ENCODE measurements at regions not wholly inside any gene's neighbourhood (a gene's known extent, or its start where the extent isn't known, plus 50 kb on each side); places are given as distances from the start of the nearest gene placed in this dataset.
"Not testable (repeated sequence)": the region's sequence is repeated elsewhere in the genome, so short reads cannot be mapped to it uniquely, and the experiment has no call there.

- H3K27ac ChIP-seq (ENCODE audit: low read depth, low read length) = no peak overlapping the region
- intact Hi-C loops (cut with micrococcal nuclease) = no loop called here
- no peaks in the 10 kb centered on the region for H3K4me1 ChIP-seq (ENCODE audit: insufficient read depth, low read length)
- no peak for DNase-seq
- no peak overlapping the region for H3K4me3 ChIP-seq (ENCODE audit: low read length in 2 of 2)
- H3K27me3 ChIP-seq (ENCODE audit: insufficient read depth, low read length) = no peaks in the 10 kb centered on the region
- no peak overlapping the region for H3K4me3 Mint-ChIP-seq
- peaks cover 0 to 2% of the 10 kb centered on the region in 2 donors for H3K27me3 Mint-ChIP-seq
- H3K36me3 ChIP-seq (ENCODE audit: insufficient read depth, low read length) = no peaks in the 10 kb centered on the region
- POLR2A ChIA-PET (ENCODE audit: partially characterized antibody) = no interaction called here
- CTCF ChIA-PET (ENCODE audit: partially characterized antibody) = no interaction called here
- no peak overlapping the region for H3K27ac Mint-ChIP-seq
- no peaks in the 10 kb centered on the region for H3K9me3 ChIP-seq (ENCODE audit: control insufficient read depth in 1 of 2, low read length in 2 of 2)
- peaks cover 0 to 1% (median 0%) of the 10 kb centered on the region in 8 donors for H3K9me3 Mint-ChIP-seq
- H3K36me3 Mint-ChIP-seq = no peaks in the 10 kb centered on the region
- no peaks in the 10 kb centered on the region for H3K4me1 Mint-ChIP-seq
Measured at GRCh38 chr10:2340831-2341647, 603.7 kb upstream of the ADARB2 start.

- intact Hi-C loops (cut with micrococcal nuclease) = no loop called here
- Histone ChIP-seq H3K36me3 (ENCODE audit: insufficient read depth, low read length) (no peaks in the 10 kb centered on the region), H3K27me3 (ENCODE audit: insufficient read depth, low read length) (no peaks in the 10 kb centered on the region), H3K4me1 (ENCODE audit: insufficient read depth, low read length) (no peaks in the 10 kb centered on the region), H3K4me3 (ENCODE audit: low read length in 2 of 2) (no peak overlapping the region), H3K9me3 (ENCODE audit: control insufficient read depth in 1 of 2, low read length in 2 of 2) (no peaks in the 10 kb centered on the region), H3K27ac (ENCODE audit: low read depth, low read length) (no peak overlapping the region)
- CTCF ChIA-PET (ENCODE audit: partially characterized antibody) = no interaction called here
- Mint-ChIP-seq H3K9me3 (peaks cover 0 to 2% (median 0%) of the 10 kb centered on the region in 8 donors), H3K36me3 (no peaks in the 10 kb centered on the region), H3K4me3 (no peak overlapping the region), H3K27ac (no peak overlapping the region), H3K27me3 (no peaks in the 10 kb centered on the region), H3K4me1 (no peaks in the 10 kb centered on the region)
- POLR2A ChIA-PET (ENCODE audit: partially characterized antibody) = no interaction called here
- DNase-seq = no peak
Measured at GRCh38 chr10:2335626-2336025, 598.3 kb upstream of the ADARB2 start.

- Mint-ChIP-seq H3K4me1 (no peaks in the 10 kb centered on the region), H3K36me3 (no peaks in the 10 kb centered on the region), H3K27ac (no peak overlapping the region), H3K4me3 (no peak overlapping the region), H3K9me3 (peaks cover 0 to 2% (median 0%) of the 10 kb centered on the region in 8 donors), H3K27me3 (no peaks in the 10 kb centered on the region)
- H3K36me3 ChIP-seq (ENCODE audit: insufficient read depth, low read length) = no peaks in the 10 kb centered on the region
- intact Hi-C loops (cut with micrococcal nuclease) = no loop called here
- H3K27ac ChIP-seq (ENCODE audit: low read depth, low read length) = no peak overlapping the region
- no peak for DNase-seq
- no peaks in the 10 kb centered on the region for H3K4me1 ChIP-seq (ENCODE audit: insufficient read depth, low read length)
- POLR2A ChIA-PET (ENCODE audit: partially characterized antibody) = no interaction called here
- no peaks in the 10 kb centered on the region for H3K27me3 ChIP-seq (ENCODE audit: insufficient read depth, low read length)
- H3K9me3 ChIP-seq (ENCODE audit: control insufficient read depth in 1 of 2, low read length in 2 of 2) = no peaks in the 10 kb centered on the region
- no peak overlapping the region for H3K4me3 ChIP-seq (ENCODE audit: low read length in 2 of 2)
- CTCF ChIA-PET (ENCODE audit: partially characterized antibody) = no interaction called here
Measured at GRCh38 chr10:2334575-2334974, 597.2 kb upstream of the ADARB2 start.

GRCh38 chr10:2329082-2329481 lies 591.8 kb upstream of the ADARB2 start:
- Mint-ChIP-seq H3K36me3 (no peaks in the 10 kb centered on the region), H3K4me1 (no peaks in the 10 kb centered on the region), H3K27me3 (peaks cover 0 to 2% of the 10 kb centered on the region in 2 donors), H3K27ac (peak overlapping the region in 1 of 7 donors; percentile 5), H3K9me3 (peaks cover 0 to 2% (median 0%) of the 10 kb centered on the region in 8 donors), H3K4me3 (no peak overlapping the region)
- ChIA-PET CTCF (ENCODE audit: partially characterized antibody) (interaction anchor here (0.6 kb wide), 1 partner anchor 123 kb away, joined by 4 read pairs; no protein-coding TSS in a partner anchor), POLR2A (ENCODE audit: partially characterized antibody) (no interaction called here)
- H3K4me3 ChIP-seq (ENCODE audit: low read length in 2 of 2) = no peak overlapping the region
- no peak overlapping the region for H3K27ac ChIP-seq (ENCODE audit: low read depth, low read length)
- H3K36me3 ChIP-seq (ENCODE audit: insufficient read depth, low read length) = no peaks in the 10 kb centered on the region
- DNase-seq = no peak
- H3K4me1 ChIP-seq (ENCODE audit: insufficient read depth, low read length) = no peaks in the 10 kb centered on the region
- H3K27me3 ChIP-seq (ENCODE audit: insufficient read depth, low read length) = no peaks in the 10 kb centered on the region
- H3K9me3 ChIP-seq (ENCODE audit: control insufficient read depth in 1 of 2, low read length in 2 of 2) = no peaks in the 10 kb centered on the region
- intact Hi-C loops (cut with micrococcal nuclease) = no loop called here

- no peak overlapping the region for H3K4me3 ChIP-seq (ENCODE audit: low read length in 2 of 2)
- H3K27me3 ChIP-seq (ENCODE audit: insufficient read depth, low read length) = no peaks in the 10 kb centered on the region
- H3K4me1 ChIP-seq (ENCODE audit: insufficient read depth, low read length) = no peaks in the 10 kb centered on the region
- H3K9me3 ChIP-seq (ENCODE audit: control insufficient read depth in 1 of 2, low read length in 2 of 2) = no peaks in the 10 kb centered on the region
- POLR2A ChIA-PET (ENCODE audit: partially characterized antibody) = no interaction called here
- H3K36me3 ChIP-seq (ENCODE audit: insufficient read depth, low read length) = no peaks in the 10 kb centered on the region
- H3K27me3 Mint-ChIP-seq = peaks cover 0 to 5% of the 10 kb centered on the region in 2 donors
- H3K4me3 Mint-ChIP-seq = no peak overlapping the region
- no peaks in the 10 kb centered on the region for H3K36me3 Mint-ChIP-seq
- H3K27ac ChIP-seq (ENCODE audit: low read depth, low read length) = no peak overlapping the region
- H3K4me1 Mint-ChIP-seq = no peaks in the 10 kb centered on the region
- DNase-seq = no peak
- intact Hi-C loops (cut with micrococcal nuclease) = no loop called here
- no peak overlapping the region for H3K27ac Mint-ChIP-seq
- CTCF ChIA-PET (ENCODE audit: partially characterized antibody) = no interaction called here
- peaks cover 0 to 2% (median 0%) of the 10 kb centered on the region in 8 donors for H3K9me3 Mint-ChIP-seq
Measured at GRCh38 chr10:2326411-2326810, 589.1 kb upstream of the ADARB2 start.

GRCh38 chr10:2315045-2315485 lies 577.7 kb upstream of the ADARB2 start:
- intact Hi-C loops (cut with micrococcal nuclease); CTCF ChIA-PET (ENCODE audit: partially characterized antibody); H3K9me3 Mint-ChIP-seq; H3K27me3 Mint-ChIP-seq; H3K4me1 ChIP-seq (ENCODE audit: insufficient read depth, low read length); H3K27ac Mint-ChIP-seq; H3K36me3 Mint-ChIP-seq; H3K36me3 ChIP-seq (ENCODE audit: insufficient read depth, low read length); POLR2A ChIA-PET (ENCODE audit: partially characterized antibody); H3K4me3 ChIP-seq (ENCODE audit: low read length in 2 of 2); H3K27ac ChIP-seq (ENCODE audit: low read depth, low read length); H3K9me3 ChIP-seq (ENCODE audit: control insufficient read depth in 1 of 2, low read length in 2 of 2); H3K4me3 Mint-ChIP-seq; H3K27me3 ChIP-seq (ENCODE audit: insufficient read depth, low read length); H3K4me1 Mint-ChIP-seq; DNase-seq: not testable (repeated sequence)

- H3K27me3 ChIP-seq (ENCODE audit: insufficient read depth, low read length) = no peaks in the 10 kb centered on the region
- H3K9me3 ChIP-seq (ENCODE audit: control insufficient read depth in 1 of 2, low read length in 2 of 2) = no peaks in the 10 kb centered on the region
- peaks cover 2% of the 10 kb centered on the region in 2 donors for H3K27me3 Mint-ChIP-seq
- H3K4me1 Mint-ChIP-seq = no peaks in the 10 kb centered on the region
- no peaks in the 10 kb centered on the region for H3K36me3 Mint-ChIP-seq
- H3K9me3 Mint-ChIP-seq = peaks cover 0 to 5% (median 0%) of the 10 kb centered on the region in 8 donors
- no peaks in the 10 kb centered on the region for H3K36me3 ChIP-seq (ENCODE audit: insufficient read depth, low read length)
- no peak overlapping the region for H3K27ac ChIP-seq (ENCODE audit: low read depth, low read length)
- DNase-seq = no peak
- H3K4me3 Mint-ChIP-seq = no peak overlapping the region
- POLR2A ChIA-PET (ENCODE audit: partially characterized antibody) = no interaction called here
- intact Hi-C loops (cut with micrococcal nuclease) = no loop called here
- H3K4me1 ChIP-seq (ENCODE audit: insufficient read depth, low read length) = no peaks in the 10 kb centered on the region
- no peak overlapping the region for H3K4me3 ChIP-seq (ENCODE audit: low read length in 2 of 2)
- CTCF ChIA-PET (ENCODE audit: partially characterized antibody) = no interaction called here
- H3K27ac Mint-ChIP-seq = no peak overlapping the region
Measured at GRCh38 chr10:2306081-2306480, 568.8 kb upstream of the ADARB2 start.
